ENCODE measurements at regions not wholly inside any gene's neighbourhood (a gene's known extent, or its start where the extent isn't known, plus 50 kb on each side); places are given as distances from the start of the nearest gene placed in this dataset.

- Histone ChIP-seq H3K9ac (ENCODE audit: low read length in 2 of 2) (no peak overlapping the region), H3K4me1 (ENCODE audit: control insufficient read depth, insufficient read depth, low read length) (no peaks in the 10 kb centered on the region), H3K4me3 (ENCODE audit: low read length in 2 of 2) (no peak overlapping the region), H3K36me3 (ENCODE audit: control insufficient read depth in 2 of 2, insufficient read depth in 2 of 2, low read length in 2 of 2) (no peaks in the 10 kb centered on the region), H3K9me3 (ENCODE audit: control insufficient read depth in 2 of 2, low read length in 2 of 2) (no peaks in the 10 kb centered on the region), H3K27me3 (ENCODE audit: control insufficient read depth in 1 of 2, insufficient read depth in 2 of 2, low read length in 2 of 2) (no peaks in the 10 kb centered on the region), H3K27ac (ENCODE audit: low read length) (no peak overlapping the region)
Measured at GRCh38 chr13:78306519-78307206, 296.7 kb downstream of the POU4F1 start.

GRCh38 chr13:78305171-78305570 is 298.2 kb downstream of the POU4F1 start:
- H3K4me1 ChIP-seq (ENCODE audit: control insufficient read depth, insufficient read depth, low read length): no peaks in the 10 kb centered on the region
- H3K4me3 ChIP-seq (ENCODE audit: low read length in 2 of 2): no peak overlapping the region
- H3K9me3 ChIP-seq (ENCODE audit: control insufficient read depth in 2 of 2, low read length in 2 of 2): no peaks in the 10 kb centered on the region
- no peaks in the 10 kb centered on the region for H3K27me3 ChIP-seq (ENCODE audit: control insufficient read depth in 1 of 2, insufficient read depth in 2 of 2, low read length in 2 of 2)
- H3K36me3 ChIP-seq (ENCODE audit: control insufficient read depth in 2 of 2, insufficient read depth in 2 of 2, low read length in 2 of 2): no peaks in the 10 kb centered on the region
- no peak overlapping the region for H3K27ac ChIP-seq (ENCODE audit: low read length)
- H3K9ac ChIP-seq (ENCODE audit: low read length in 2 of 2): no peak overlapping the region

GRCh38 chr13:78299832-78300623 is 303.3 kb downstream of the POU4F1 start:
- H3K36me3 ChIP-seq (ENCODE audit: control insufficient read depth in 2 of 2, insufficient read depth in 2 of 2, low read length in 2 of 2): no peaks in the 10 kb centered on the region
- no peak overlapping the region for H3K9ac ChIP-seq (ENCODE audit: low read length in 2 of 2)
- no peak overlapping the region for H3K27ac ChIP-seq (ENCODE audit: low read length)
- no peaks in the 10 kb centered on the region for H3K4me1 ChIP-seq (ENCODE audit: control insufficient read depth, insufficient read depth, low read length)
- no peaks in the 10 kb centered on the region for H3K9me3 ChIP-seq (ENCODE audit: control insufficient read depth in 2 of 2, low read length in 2 of 2)
- H3K4me3 ChIP-seq (ENCODE audit: low read length in 2 of 2): no peak overlapping the region
- no peaks in the 10 kb centered on the region for H3K27me3 ChIP-seq (ENCODE audit: control insufficient read depth in 1 of 2, insufficient read depth in 2 of 2, low read length in 2 of 2)

GRCh38 chr13:78298657-78299056 is 304.7 kb downstream of the POU4F1 start:
- H3K9ac ChIP-seq (ENCODE audit: low read length in 2 of 2): no peak overlapping the region
- H3K36me3 ChIP-seq (ENCODE audit: control insufficient read depth in 2 of 2, insufficient read depth in 2 of 2, low read length in 2 of 2): no peaks in the 10 kb centered on the region
- H3K4me3 ChIP-seq (ENCODE audit: low read length in 2 of 2): no peak overlapping the region
- H3K4me1 ChIP-seq (ENCODE audit: control insufficient read depth, insufficient read depth, low read length): no peaks in the 10 kb centered on the region
- no peak overlapping the region for H3K27ac ChIP-seq (ENCODE audit: low read length)
- no peaks in the 10 kb centered on the region for H3K9me3 ChIP-seq (ENCODE audit: control insufficient read depth in 2 of 2, low read length in 2 of 2)
- no peaks in the 10 kb centered on the region for H3K27me3 ChIP-seq (ENCODE audit: control insufficient read depth in 1 of 2, insufficient read depth in 2 of 2, low read length in 2 of 2)

- H3K4me3 ChIP-seq (ENCODE audit: low read length in 2 of 2): no peak overlapping the region
- H3K36me3 ChIP-seq (ENCODE audit: control insufficient read depth in 2 of 2, insufficient read depth in 2 of 2, low read length in 2 of 2): no peaks in the 10 kb centered on the region
- no peak overlapping the region for H3K9ac ChIP-seq (ENCODE audit: low read length in 2 of 2)
- no peaks in the 10 kb centered on the region for H3K27me3 ChIP-seq (ENCODE audit: control insufficient read depth in 1 of 2, insufficient read depth in 2 of 2, low read length in 2 of 2)
- peaks cover 0 to 3% of the 10 kb centered on the region in 2 donors for H3K9me3 ChIP-seq (ENCODE audit: control insufficient read depth in 2 of 2, low read length in 2 of 2)
- H3K4me1 ChIP-seq (ENCODE audit: control insufficient read depth, insufficient read depth, low read length): no peaks in the 10 kb centered on the region
- H3K27ac ChIP-seq (ENCODE audit: low read length): no peak overlapping the region
Measured at GRCh38 chr13:78286748-78287147, 316.6 kb downstream of the POU4F1 start.

GRCh38 chr13:78265098-78265497 is 338.3 kb downstream of the POU4F1 start:
- Histone ChIP-seq H3K9ac (ENCODE audit: low read length in 2 of 2) (no peak overlapping the region), H3K36me3 (ENCODE audit: control insufficient read depth in 2 of 2, insufficient read depth in 2 of 2, low read length in 2 of 2) (no peaks in the 10 kb centered on the region), H3K4me3 (ENCODE audit: low read length in 2 of 2) (no peak overlapping the region), H3K27me3 (ENCODE audit: control insufficient read depth in 1 of 2, insufficient read depth in 2 of 2, low read length in 2 of 2) (no peaks in the 10 kb centered on the region), H3K9me3 (ENCODE audit: control insufficient read depth in 2 of 2, low read length in 2 of 2) (no peaks in the 10 kb centered on the region), H3K4me1 (ENCODE audit: control insufficient read depth, insufficient read depth, low read length) (no peaks in the 10 kb centered on the region), H3K27ac (ENCODE audit: low read length) (no peak overlapping the region)

GRCh38 chr13:78258304-78258703 is 339.7 kb upstream of the EDNRB start:
- Histone ChIP-seq H3K4me3 (ENCODE audit: low read length in 2 of 2) (no peak overlapping the region), H3K4me1 (ENCODE audit: control insufficient read depth, insufficient read depth, low read length) (no peaks in the 10 kb centered on the region), H3K27ac (ENCODE audit: low read length) (no peak overlapping the region), H3K27me3 (ENCODE audit: control insufficient read depth in 1 of 2, insufficient read depth in 2 of 2, low read length in 2 of 2) (no peaks in the 10 kb centered on the region), H3K36me3 (ENCODE audit: control insufficient read depth in 2 of 2, insufficient read depth in 2 of 2, low read length in 2 of 2) (no peaks in the 10 kb centered on the region), H3K9ac (ENCODE audit: low read length in 2 of 2) (no peak overlapping the region), H3K9me3 (ENCODE audit: control insufficient read depth in 2 of 2, low read length in 2 of 2) (no peaks in the 10 kb centered on the region)

GRCh38 chr13:78256484-78256883 is 337.9 kb upstream of the EDNRB start:
- Histone ChIP-seq H3K36me3 (ENCODE audit: control insufficient read depth in 2 of 2, insufficient read depth in 2 of 2, low read length in 2 of 2) (no peaks in the 10 kb centered on the region), H3K4me3 (ENCODE audit: low read length in 2 of 2) (no peak overlapping the region), H3K27me3 (ENCODE audit: control insufficient read depth in 1 of 2, insufficient read depth in 2 of 2, low read length in 2 of 2) (no peaks in the 10 kb centered on the region), H3K9me3 (ENCODE audit: control insufficient read depth in 2 of 2, low read length in 2 of 2) (no peaks in the 10 kb centered on the region), H3K4me1 (ENCODE audit: control insufficient read depth, insufficient read depth, low read length) (no peaks in the 10 kb centered on the region), H3K9ac (ENCODE audit: low read length in 2 of 2) (no peak overlapping the region), H3K27ac (ENCODE audit: low read length) (no peak overlapping the region)

GRCh38 chr13:78254113-78254512 is 335.5 kb upstream of the EDNRB start:
- no peaks in the 10 kb centered on the region for H3K4me1 ChIP-seq (ENCODE audit: control insufficient read depth, insufficient read depth, low read length)
- no peak overlapping the region for H3K9ac ChIP-seq (ENCODE audit: low read length in 2 of 2)
- no peaks in the 10 kb centered on the region for H3K27me3 ChIP-seq (ENCODE audit: control insufficient read depth in 1 of 2, insufficient read depth in 2 of 2, low read length in 2 of 2)
- H3K36me3 ChIP-seq (ENCODE audit: control insufficient read depth in 2 of 2, insufficient read depth in 2 of 2, low read length in 2 of 2): no peaks in the 10 kb centered on the region
- H3K4me3 ChIP-seq (ENCODE audit: low read length in 2 of 2): no peak overlapping the region
- no peak overlapping the region for H3K27ac ChIP-seq (ENCODE audit: low read length)
- no peaks in the 10 kb centered on the region for H3K9me3 ChIP-seq (ENCODE audit: control insufficient read depth in 2 of 2, low read length in 2 of 2)

- Histone ChIP-seq H3K36me3 (ENCODE audit: control insufficient read depth in 2 of 2, insufficient read depth in 2 of 2, low read length in 2 of 2) (no peaks in the 10 kb centered on the region), H3K27ac (ENCODE audit: low read length) (no peak overlapping the region), H3K27me3 (ENCODE audit: control insufficient read depth in 1 of 2, insufficient read depth in 2 of 2, low read length in 2 of 2) (no peaks in the 10 kb centered on the region), H3K4me1 (ENCODE audit: control insufficient read depth, insufficient read depth, low read length) (no peaks in the 10 kb centered on the region), H3K9ac (ENCODE audit: low read length in 2 of 2) (no peak overlapping the region), H3K4me3 (ENCODE audit: low read length in 2 of 2) (no peak overlapping the region), H3K9me3 (ENCODE audit: control insufficient read depth in 2 of 2, low read length in 2 of 2) (no peaks in the 10 kb centered on the region)
Measured at GRCh38 chr13:78247362-78247761, 328.7 kb upstream of the EDNRB start.

- Histone ChIP-seq H3K9me3 (ENCODE audit: control insufficient read depth in 2 of 2, low read length in 2 of 2) (no peaks in the 10 kb centered on the region), H3K27me3 (ENCODE audit: control insufficient read depth in 1 of 2, insufficient read depth in 2 of 2, low read length in 2 of 2) (no peaks in the 10 kb centered on the region), H3K36me3 (ENCODE audit: control insufficient read depth in 2 of 2, insufficient read depth in 2 of 2, low read length in 2 of 2) (no peaks in the 10 kb centered on the region), H3K27ac (ENCODE audit: low read length) (no peak overlapping the region), H3K4me3 (ENCODE audit: low read length in 2 of 2) (no peak overlapping the region), H3K4me1 (ENCODE audit: control insufficient read depth, insufficient read depth, low read length) (no peaks in the 10 kb centered on the region), H3K9ac (ENCODE audit: low read length in 2 of 2) (no peak overlapping the region)
Measured at GRCh38 chr13:78241278-78241919, 322.8 kb upstream of the EDNRB start.
